Kidney capillary endothelial cell (primary cell): ENCODE measurements at regions not wholly inside any gene's neighbourhood (a gene's known extent, or its start where the extent isn't known, plus 50 kb on each side); places are given as distances from the start of the nearest gene placed in this dataset.
"Not testable (repeated sequence)": the region's sequence is repeated elsewhere in the genome, so short reads cannot be mapped to it uniquely, and the experiment has no call there.

ENCODE experiments used
- DNase-seq: peaks from one replicate; pipeline ENCODE4 v3.0.0-alpha.2; 2018; ENCODE audit warnings: low spot score

- DNase-seq = no peak
These were observed 328.9 kb downstream of the PAPSS1 start for GRCh38 chr4:107391009-107391629.

GRCh38 chr4:107389965-107390364, 330.1 kb downstream of the PAPSS1 start:
- DNase-seq = no peak

- no peak for DNase-seq
These were observed 331.2 kb downstream of the PAPSS1 start for GRCh38 chr4:107388736-107389274.

GRCh38 chr4:107380836-107381438, 339.1 kb downstream of the PAPSS1 start:
- no peak for DNase-seq

DNA sequence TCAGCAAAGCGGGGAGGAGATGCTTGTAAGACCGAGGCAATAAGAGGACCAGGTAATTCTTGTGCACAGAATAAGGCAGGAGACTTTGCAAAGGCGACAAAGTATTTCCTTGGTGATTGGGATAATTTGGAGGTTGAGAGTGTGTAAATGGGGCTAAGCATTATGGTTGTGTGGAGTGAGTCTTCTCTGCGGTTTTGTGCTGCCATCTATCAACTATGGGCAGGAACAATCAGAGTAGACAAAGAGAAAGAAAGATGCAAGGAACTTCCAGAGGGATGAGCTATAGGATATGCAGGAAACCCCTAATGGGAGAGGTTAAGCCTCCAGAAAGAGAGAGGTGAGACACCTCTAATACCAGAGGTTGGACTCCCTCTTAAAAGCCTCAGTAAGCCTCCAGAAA, 339.8 kb downstream of the PAPSS1 start:
- no peak for DNase-seq

GRCh38 chr4:107379054-107379869, 340.8 kb downstream of the PAPSS1 start:
- DNase-seq = no peak

DNA sequence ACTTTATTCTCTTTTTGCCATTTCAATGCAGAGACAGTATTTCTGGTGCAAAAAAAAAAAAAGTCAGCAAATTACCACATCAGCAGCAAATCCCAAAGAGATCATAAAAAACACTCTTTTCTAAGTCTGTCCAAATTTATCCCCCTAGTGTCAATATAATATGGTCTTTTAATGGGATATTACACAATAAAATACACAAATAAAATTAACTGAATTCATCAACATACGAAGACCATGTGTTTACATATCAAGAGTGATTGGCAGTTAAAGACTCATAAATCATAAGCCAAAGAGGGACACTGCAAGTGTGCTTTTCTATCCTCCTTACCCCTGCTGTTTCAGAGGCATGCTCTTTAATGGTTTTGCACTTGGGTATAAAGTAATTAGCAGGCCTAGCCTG, 340.2 kb upstream of the DKK2 start:
- DNase-seq = no peak

- DNase-seq = no peak
These were observed 330.8 kb upstream of the DKK2 start for GRCh38 chr4:107366900-107367299.

GRCh38 chr4:107366016-107366735, 330.1 kb upstream of the DKK2 start:
- no peak for DNase-seq

DNA sequence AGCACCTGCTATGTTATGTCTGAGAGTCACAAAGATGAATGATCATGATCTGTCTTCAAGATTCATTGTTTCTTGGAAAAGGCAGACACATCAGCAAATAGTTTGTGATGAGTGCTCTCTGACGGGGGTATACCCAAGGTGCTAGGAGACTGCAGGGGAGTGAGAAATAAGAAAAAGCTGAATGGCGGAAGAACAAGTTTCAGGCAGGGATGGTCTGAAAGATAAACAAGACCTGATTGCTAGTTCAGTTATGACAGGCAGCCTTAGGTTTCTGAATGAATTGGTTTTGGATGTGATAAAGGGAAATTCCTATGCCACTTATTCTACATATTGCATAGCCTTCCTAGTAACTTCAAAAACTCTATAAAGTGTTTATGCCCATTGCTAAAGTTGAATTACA, 327.0 kb upstream of the DKK2 start:
- DNase-seq = no peak

- DNase-seq = no peak
These were observed 323.1 kb upstream of the DKK2 start for GRCh38 chr4:107359208-107359607.

DNA sequence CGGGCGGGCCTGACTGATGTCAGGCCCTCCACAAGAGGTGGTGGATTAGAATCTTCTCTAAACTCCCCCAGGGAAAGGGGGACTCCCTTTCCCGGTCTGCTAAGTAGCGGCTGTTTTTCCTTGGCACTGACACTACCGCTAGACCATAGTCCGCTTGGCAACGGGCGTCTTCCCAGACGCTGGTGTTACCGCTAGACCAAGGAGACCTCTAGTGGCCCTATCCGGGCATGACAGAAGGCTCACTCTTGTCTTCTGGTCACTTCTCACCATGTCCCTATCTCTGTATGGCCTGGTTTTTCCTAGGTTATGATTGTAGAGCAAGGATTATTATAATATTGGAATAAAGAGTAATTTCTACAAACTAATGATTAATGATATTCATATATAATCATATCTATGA, 318.2 kb upstream of the DKK2 start:
- DNase-seq = not testable (repeated sequence)

GRCh38 chr4:107351196-107351595, 315.1 kb upstream of the DKK2 start:
- no peak for DNase-seq

DNA sequence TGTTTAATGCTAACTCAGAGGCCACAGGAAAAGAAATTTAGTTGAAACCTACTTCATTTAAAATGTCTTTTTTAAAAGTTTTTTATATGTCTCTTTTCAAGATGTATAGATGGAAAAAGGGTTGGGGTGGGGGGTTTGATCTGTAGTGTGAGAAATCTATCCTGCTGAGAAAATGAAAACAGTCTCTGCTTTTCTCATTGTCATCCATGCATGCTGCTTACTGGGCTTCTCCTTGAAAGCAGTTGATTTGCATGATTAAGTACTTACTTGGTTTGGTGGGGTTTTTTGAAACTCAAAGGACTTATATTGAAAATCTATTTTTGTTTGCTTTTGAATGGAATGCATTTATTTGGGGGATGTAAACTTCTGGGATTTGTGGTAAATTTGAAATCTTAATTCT, 313.6 kb upstream of the DKK2 start:
- no peak for DNase-seq

DNA sequence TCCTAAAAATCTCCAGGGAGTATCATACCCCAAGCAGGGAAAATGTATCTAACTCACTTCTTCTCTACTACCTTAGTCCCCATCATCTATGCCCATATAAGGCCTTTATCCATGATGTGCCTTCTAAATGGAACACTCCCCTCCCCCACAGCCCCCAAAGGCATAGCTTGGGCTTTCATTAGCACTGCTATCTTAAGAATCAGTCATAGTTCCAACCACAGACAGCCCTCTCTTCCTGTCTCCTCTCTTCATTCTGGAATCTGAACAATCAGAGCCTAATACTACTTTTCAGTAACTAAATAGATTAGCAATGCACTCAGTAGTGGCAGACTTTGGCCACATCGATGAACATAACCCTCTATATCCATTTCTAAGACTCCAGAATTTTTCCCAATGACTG, 313.2 kb upstream of the DKK2 start:
- DNase-seq = no peak

- no peak for DNase-seq
These were observed 312.3 kb upstream of the DKK2 start for GRCh38 chr4:107348188-107349050.

DNA sequence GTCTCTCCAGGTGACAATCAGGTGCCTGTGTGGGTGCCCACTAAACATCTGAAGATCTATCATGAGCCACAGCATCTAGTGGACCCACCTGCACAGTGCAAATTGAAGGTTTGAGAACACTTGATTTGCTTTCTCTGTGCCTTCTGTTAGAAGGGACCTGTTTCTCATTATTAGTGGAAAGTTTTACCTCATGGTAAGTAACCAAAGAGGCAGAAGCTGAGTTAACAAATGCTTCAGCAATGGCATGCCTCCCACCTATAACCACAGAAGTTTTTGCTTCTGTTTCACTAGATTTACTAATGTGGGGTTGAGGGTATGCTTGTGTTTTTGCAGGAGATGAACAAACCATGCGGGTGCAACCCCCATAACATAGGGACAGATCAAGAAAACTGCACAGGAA, 297.4 kb upstream of the DKK2 start:
- DNase-seq = no peak

DNA sequence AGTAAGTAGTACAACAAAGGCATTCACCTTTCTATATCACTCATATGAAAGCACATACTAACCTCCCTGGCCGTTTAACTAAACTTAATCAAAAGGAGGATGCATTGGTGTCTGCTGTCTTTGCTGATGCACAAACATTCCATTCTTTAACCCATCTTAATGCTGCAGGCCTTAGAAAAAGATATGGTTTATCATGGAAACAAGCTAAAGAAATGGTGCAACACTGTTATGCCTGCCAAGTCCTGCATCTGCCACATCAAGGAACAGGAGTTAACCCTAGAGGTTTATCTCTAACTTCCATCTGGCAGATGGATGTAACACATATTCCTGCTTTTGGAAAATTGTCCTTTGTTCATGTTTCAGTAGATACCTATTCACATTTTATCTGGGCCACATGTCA, 296.5 kb upstream of the DKK2 start:
- DNase-seq = not testable (repeated sequence)

GRCh38 chr4:107330916-107331315, 294.8 kb upstream of the DKK2 start:
- no peak for DNase-seq

- DNase-seq = no peak
These were observed 283.3 kb upstream of the DKK2 start for GRCh38 chr4:107319386-107319785.

DNA sequence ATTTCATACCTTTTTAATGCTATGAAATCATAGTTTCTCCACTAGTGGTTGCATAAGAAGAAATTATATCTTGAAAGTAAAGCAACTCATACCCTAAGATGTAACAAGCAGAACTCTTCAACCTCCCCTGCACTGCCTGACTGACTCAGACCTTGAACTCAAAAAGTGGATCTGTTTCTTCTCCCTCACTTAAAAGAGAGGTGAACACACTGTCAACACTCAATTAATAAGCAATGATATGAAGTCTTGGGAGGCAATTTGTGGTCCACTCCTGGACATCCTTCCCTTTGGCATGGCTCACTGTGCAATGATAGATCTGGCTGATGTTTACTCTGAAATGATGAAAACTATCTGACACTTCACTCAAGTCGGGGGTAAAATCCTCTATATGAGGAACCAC, 282.0 kb upstream of the DKK2 start:
- DNase-seq = no peak
